HG03432 (cell line): ENCODE measurements at regions not wholly inside any gene's neighbourhood (a gene's known extent, or its start where the extent isn't known, plus 50 kb on each side); places are given as distances from the start of the nearest gene placed in this dataset.
"Not testable (repeated sequence)": the region's sequence is repeated elsewhere in the genome, so short reads cannot be mapped to it uniquely, and the experiment has no call there.

Source experiments
- ATAC-seq: cut with Tn5 transposase; IDR thresholded peaks from one replicate; pipeline ENCODE4 v1.9.1; 2021; ENCODE audit warnings: mild to moderate bottlenecking, moderate library complexity; ENCODE audit not compliant: unreplicated experiment

- ATAC-seq: no peak
Measured at GRCh38 chr7:42726066-42726785, 185.6 kb downstream of the C7orf25 start.

DNA sequence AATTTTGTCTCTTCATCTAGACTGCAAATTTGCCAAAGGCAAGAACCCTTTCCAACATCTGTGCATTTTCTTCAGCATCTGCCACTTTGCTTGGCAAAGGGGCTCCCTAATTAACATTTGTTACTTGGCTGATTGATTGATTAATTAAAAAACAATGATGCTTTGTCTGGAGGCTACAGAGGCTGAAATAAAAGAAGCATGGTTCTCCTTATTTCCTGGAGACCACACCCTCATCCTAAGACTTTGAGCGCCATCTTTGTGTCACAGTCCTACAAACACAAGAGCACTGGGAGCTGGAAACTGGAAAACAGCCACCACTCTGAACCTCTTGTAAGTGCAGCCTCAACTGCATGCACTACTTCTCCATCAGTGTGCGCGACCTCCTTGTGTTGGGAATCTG, 189.2 kb downstream of the C7orf25 start:
- ATAC-seq: no peak

DNA sequence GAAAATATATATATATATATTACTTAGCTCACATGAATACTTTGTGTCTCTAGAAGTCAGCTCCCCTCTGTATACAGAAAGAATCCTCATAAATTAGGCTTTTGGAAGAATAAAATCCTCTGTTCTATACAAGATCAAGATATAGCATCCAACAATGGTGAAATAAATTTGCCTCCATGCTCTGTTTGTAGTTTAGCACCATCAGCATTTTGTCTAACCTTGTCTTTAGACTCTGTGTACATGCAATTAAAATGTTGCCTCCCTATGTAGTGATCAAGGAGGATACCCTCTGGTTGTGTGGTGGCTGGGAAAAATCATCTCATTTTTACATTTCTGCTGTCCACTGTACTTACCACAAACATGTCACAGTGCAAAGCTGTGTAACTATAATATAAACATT, 189.7 kb downstream of the C7orf25 start:
- ATAC-seq: no peak

GRCh38 chr7:42720991-42721796, 190.7 kb downstream of the C7orf25 start:
- ATAC-seq: no peak

GRCh38 chr7:42720012-42720411, 191.9 kb downstream of the C7orf25 start:
- ATAC-seq: no peak

DNA sequence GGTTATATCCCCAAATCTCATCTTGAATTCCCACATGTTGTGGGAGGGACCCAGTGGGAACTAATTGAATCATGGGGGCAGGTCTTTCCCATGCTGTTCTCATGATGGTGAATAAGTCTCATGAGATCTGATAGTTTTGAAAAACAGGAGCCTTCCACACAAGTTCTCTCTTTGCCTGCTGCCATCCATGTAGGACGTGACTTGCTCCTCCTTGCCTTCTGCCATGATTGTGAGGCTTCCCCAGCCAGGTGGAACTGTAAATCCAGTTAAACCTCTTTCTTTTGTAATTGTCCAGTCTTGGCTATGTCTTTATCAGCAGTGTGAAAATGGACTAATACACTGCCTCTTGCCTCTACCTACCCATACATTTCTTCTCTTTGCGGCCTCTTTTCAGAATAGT, 193.4 kb downstream of the C7orf25 start:
- ATAC-seq: not testable (repeated sequence)

GRCh38 chr7:42714356-42714755, 197.5 kb downstream of the C7orf25 start:
- ATAC-seq: no peak

GRCh38 chr7:42709284-42709683, 202.6 kb downstream of the C7orf25 start:
- no peak for ATAC-seq

- no peak for ATAC-seq
Measured at GRCh38 chr7:42704710-42705109, 207.2 kb downstream of the C7orf25 start.

- ATAC-seq: no peak
Measured at GRCh38 chr7:42702647-42703046, 209.2 kb downstream of the C7orf25 start.

- no peak for ATAC-seq
Measured at GRCh38 chr7:42700406-42701327, 211.2 kb downstream of the C7orf25 start.

GRCh38 chr7:42699380-42700178, 212.3 kb downstream of the C7orf25 start:
- ATAC-seq: no peak

GRCh38 chr7:42698600-42699374, 213.1 kb downstream of the C7orf25 start:
- no peak for ATAC-seq

DNA sequence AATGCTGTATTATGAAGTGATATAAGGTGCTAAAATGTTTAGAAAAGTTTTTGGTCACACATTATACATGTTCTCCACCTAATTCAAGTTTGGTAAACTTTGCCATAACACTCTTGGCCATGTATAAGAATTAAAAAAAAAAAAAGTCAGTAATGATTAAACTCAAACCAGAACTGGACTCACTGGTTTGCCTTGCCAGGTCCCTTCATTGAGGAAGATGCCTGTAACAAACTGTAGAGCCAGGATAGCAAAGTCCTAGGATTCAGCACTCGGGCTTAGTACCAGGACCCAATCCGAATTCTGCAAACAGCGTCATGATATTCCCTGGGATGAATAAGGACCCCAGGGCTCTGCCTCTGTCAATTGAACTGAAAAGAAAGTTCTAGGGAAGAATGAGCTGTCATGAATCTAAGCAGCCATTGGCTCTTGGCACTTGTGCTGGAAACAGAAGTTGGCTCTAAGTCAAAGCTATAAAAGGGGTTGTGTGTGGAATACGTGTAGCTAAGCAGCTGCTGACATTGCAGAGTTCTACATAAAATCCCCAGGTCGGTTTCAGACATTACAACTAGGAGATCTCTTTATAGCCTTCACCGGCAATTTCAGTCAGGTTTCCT, 216.9 kb downstream of the C7orf25 start:
- no peak for ATAC-seq

DNA sequence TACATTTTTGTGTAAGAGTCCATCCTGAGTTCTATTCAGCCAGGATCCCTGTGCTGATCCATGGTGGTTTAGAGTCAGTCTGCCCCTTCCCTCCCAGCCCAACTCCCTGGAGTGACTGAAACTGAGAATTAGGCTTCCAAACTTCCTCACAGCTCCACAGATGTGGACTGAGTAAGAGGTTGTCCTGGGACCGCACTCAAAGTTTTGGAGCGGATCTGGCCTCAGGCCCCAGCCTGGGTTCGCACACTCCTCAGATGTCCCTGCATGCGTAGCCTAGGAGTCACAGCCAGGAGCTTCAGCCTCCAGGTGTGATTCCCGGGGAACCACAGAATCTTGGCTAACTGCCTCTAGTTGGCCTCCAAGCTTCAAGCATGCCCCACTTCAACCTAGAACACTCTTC, 218.1 kb downstream of the C7orf25 start:
- ATAC-seq: no peak

- no peak for ATAC-seq
Measured at GRCh38 chr7:42692621-42693020, 219.2 kb downstream of the C7orf25 start.

DNA sequence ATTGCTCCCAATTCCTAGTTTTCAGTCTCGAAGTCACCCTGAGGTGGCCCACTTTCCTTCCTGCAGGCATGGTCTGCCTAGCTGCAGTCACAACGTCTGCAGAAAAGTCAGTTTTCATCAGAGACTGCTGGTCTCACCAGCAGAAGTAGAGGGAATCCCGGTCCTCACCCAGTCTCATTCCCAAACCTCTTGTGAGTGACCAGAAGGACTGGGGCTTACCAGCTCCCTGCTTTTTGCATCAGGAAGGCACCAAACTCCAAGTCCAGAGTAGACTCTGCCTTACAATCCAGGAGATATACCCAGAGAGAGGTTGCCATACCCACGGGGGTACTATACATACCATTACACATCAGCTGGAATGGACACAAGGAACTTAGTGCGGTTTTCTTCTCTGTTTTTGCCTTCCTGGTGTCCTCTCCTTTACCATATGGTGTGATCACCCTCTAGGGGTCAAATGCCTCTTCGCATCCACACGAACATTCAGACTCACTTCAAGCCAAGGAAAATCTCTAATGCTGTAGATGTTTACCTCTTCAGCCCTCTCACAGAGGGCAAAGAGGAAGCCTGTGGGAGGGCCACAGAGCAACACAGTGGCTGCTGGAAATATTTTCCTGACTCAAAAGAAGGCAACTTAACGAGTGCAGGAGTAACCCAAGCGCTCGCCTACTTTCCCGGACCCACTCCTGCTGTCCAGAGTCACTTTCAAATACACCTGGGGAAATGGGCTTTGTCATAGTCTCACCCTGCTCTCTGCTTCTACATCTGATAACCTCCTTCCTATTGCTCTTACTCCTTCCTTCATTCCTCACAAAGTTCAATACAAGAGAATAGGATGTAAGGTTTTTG, 220.9 kb downstream of the C7orf25 start:
- no peak for ATAC-seq

DNA sequence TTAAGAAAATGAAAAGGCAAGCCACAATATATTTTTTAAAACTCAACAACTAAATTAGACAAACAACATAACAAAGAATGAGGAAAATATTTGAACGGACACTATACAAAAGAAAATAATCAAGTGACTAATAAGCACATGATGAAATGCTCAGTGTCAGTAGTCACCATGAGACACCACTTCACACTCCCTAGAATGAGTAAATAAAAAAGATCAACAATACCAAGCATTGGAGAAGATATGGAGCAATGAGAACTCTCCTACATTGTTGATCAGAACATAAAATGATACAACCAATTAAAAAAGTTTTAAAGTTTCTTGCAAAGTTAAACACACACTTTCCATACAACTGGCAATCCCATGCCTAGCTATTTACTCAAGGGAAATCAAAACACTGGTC, 222.2 kb downstream of the C7orf25 start:
- ATAC-seq: no peak

GRCh38 chr7:42688056-42688371, 223.9 kb downstream of the C7orf25 start:
- no peak for ATAC-seq
